GM12878 (cell line): ENCODE measurements at regions not wholly inside any gene's neighbourhood (a gene's known extent, or its start where the extent isn't known, plus 50 kb on each side); places are given as distances from the start of the nearest gene placed in this dataset.

Experiments used
- ATF3 ChIP-seq: IDR thresholded peaks from 2 replicates; pipeline ENCODE4 v1.6.1; 2011; ENCODE audit warnings: low read depth, mild to moderate bottlenecking, low read length, moderate library complexity, borderline replicate concordance; ENCODE audit errors: extremely low read depth
- CBX3 ChIP-seq: fragments of 200-600 bp; sonication (generic); IDR thresholded peaks from 2 replicates; pipeline ENCODE4 v1.6.1; 2016; ENCODE audit warnings: low read depth, borderline replicate concordance
- CEBPZ ChIP-seq: fragments of 150-350 bp; IDR thresholded peaks from 2 replicates; pipeline ENCODE4 v1.6.1; 2016; ENCODE audit warnings: low read depth, low read length
- CTCF ChIP-seq, 3 experiments: IDR thresholded peaks in 2 of 3; conservative IDR thresholded peaks in 1 of 3; 2 replicates each; pipeline ENCODE4 v1.5.1; 2011; ENCODE audit warnings: low read depth in 3 of 3, low read length in 3 of 3, mild to moderate bottlenecking in 3 of 3, control low read depth in 2 of 3, moderate library complexity in 2 of 3, inconsistent platforms in 1 of 3, mixed read lengths in 1 of 3; ENCODE audit not compliant: control insufficient read depth in 2 of 3, insufficient read depth in 1 of 3; ENCODE audit errors: extremely low read depth in 1 of 3
- E2F8 ChIP-seq: fragments of 450-650 bp; IDR thresholded peaks from 2 replicates; pipeline ENCODE4 v1.6.1; 2018; ENCODE audit warnings: mild to moderate bottlenecking, low read depth, moderate library complexity; ENCODE audit not compliant: partially characterized antibody
- EED ChIP-seq: sonication (generic); IDR thresholded peaks from 2 replicates; pipeline ENCODE4 v1.6.1; 2016; ENCODE audit warnings: antibody characterized with exemption, low read depth
- ELK1 ChIP-seq: IDR thresholded peaks from 2 replicates; pipeline ENCODE4 v1.6.1; 2012; ENCODE audit warnings: low read depth, low read length, improper control_type of control experiment
- ESRRA ChIP-seq: IDR thresholded peaks from 2 replicates; pipeline ENCODE4 v1.6.1; 2012; ENCODE audit warnings: mild to moderate bottlenecking, low read length, improper control_type of control experiment
- GATAD2B ChIP-seq: fragments of 450-650 bp; conservative IDR thresholded peaks from 2 replicates; pipeline ENCODE4 v1.6.1; 2017; ENCODE audit warnings: low read depth, mild to moderate bottlenecking, moderate library complexity
- KLF5 ChIP-seq: fragments of 450-650 bp; IDR thresholded peaks from 2 replicates; pipeline ENCODE4 v1.6.1; 2014; ENCODE audit warnings: mild to moderate bottlenecking; ENCODE audit not compliant: partially characterized antibody
- LARP7 ChIP-seq: fragments of 450-650 bp; IDR thresholded peaks from 2 replicates; pipeline ENCODE4 v1.6.1; 2017; ENCODE audit warnings: mild to moderate bottlenecking
- MYB ChIP-seq: fragments of 150-350 bp; IDR thresholded peaks from 2 replicates; pipeline ENCODE4 v1.6.1; 2014; ENCODE audit warnings: mild to moderate bottlenecking, low read depth, low read length, borderline replicate concordance
- PBX3 ChIP-seq: IDR thresholded peaks from 2 replicates; pipeline ENCODE4 v1.6.1; 2011; ENCODE audit warnings: mild to moderate bottlenecking, low read depth, low read length, moderate library complexity; ENCODE audit not compliant: insufficient replicate concordance
- SKIL ChIP-seq: fragments of 450-650 bp; IDR thresholded peaks from 2 replicates; pipeline ENCODE4 v1.6.1; 2017; ENCODE audit warnings: mild to moderate bottlenecking, low read depth, inconsistent platforms; ENCODE audit not compliant: poor library complexity, severe bottlenecking

GRCh38 chr21:32956061-32956656, 69.6 kb upstream of the OLIG2 start (continued):
- TF ChIP-seq ELK1 (no peak), EED (no peak), MYB (no peak), ESRRA (no peak), KLF5 (no peak), PBX3 (no peak), GATAD2B (no peak), CBX3 (no peak), E2F8 (no peak), SKIL (no peak), CEBPZ (no peak), ATF3 (no peak), CTCF (IDR thresholded peaks at IDR 0.05 in 2 of 3, conservative IDR thresholded peaks at IDR 0.05 in 1 of 3; ENCODE audit: control insufficient read depth in 2 of 3, extremely low read depth in 1 of 3, insufficient read depth in 1 of 3, low read depth in 3 of 3, low read length in 3 of 3) (no peak), LARP7 (no peak)
